Caco-2 (cell line): ENCODE measurements at regions not wholly inside any gene's neighbourhood (a gene's known extent, or its start where the extent isn't known, plus 50 kb on each side); places are given as distances from the start of the nearest gene placed in this dataset.

Experiments used
- BruUV-seq: library from RNA; stranded (reverse); fragments of 400-500 nt; replicated peaks from 2 replicates; lab custom pipeline; 2021; lab: Mats Ljungman, UMichigan
- CTCF ChIA-PET: fragments of 300-600 bp; sonication (Branson Sonifier 250); formaldehyde crosslinking; loops from one replicate; lab custom pipeline; 2022; ENCODE audit warnings: antibody characterized with exemption; lab: Charles Lee
- POLR2A ChIA-PET: fragments of 300-600 bp; sonication (Branson Sonifier 250); formaldehyde crosslinking; loops from one replicate; lab custom pipeline; 2022; ENCODE audit warnings: antibody characterized with exemption; lab: Charles Lee
- DNase-seq, 2 experiments: peaks; one replicate each; pipeline versions ENCODE4 v3.0.0 to v3.0.0-alpha.2; 2020 to 2022
- H3K27me3 ChIP-seq: replicated peaks from 2 replicates; pipeline ENCODE4 v1.6.0; 2011; ENCODE audit warnings: low read length; ENCODE audit not compliant: control insufficient read depth, insufficient read depth
- H3K36me3 ChIP-seq: 2 replicates; pipeline ENCODE4 v1.5.1; 2011; ENCODE audit warnings: low read length; ENCODE audit not compliant: control insufficient read depth, insufficient read depth
- H3K4me1 ChIP-seq: fragments of 250-450 bp; sonication (Bioruptor Pico); 2 replicates; pipeline ENCODE4 v1.5.1; 2020; ENCODE audit warnings: mild to moderate bottlenecking
- H3K4me3 ChIP-seq: 2 replicates; pipeline ENCODE4 v1.5.1; 2011; ENCODE audit warnings: low read depth, mild to moderate bottlenecking, control low read depth, low read length
- H3K9me3 ChIP-seq: fragments of 250-450 bp; sonication (Bioruptor Pico); 2 replicates; pipeline ENCODE4 v1.5.1; 2020; ENCODE audit warnings: mild to moderate bottlenecking, moderate library complexity
- H3K27ac Mint-ChIP-seq: one replicate; pipeline ENCODE4 v1.8.0; 2022; ENCODE audit warnings: mixed read lengths; ENCODE audit not compliant: unreplicated experiment
- H3K27me3 Mint-ChIP-seq: one replicate; pipeline ENCODE4 v1.8.0; 2022; ENCODE audit warnings: mixed read lengths; ENCODE audit not compliant: insufficient read depth, unreplicated experiment
- H3K36me3 Mint-ChIP-seq: one replicate; pipeline ENCODE4 v1.8.0; 2022; ENCODE audit warnings: mild to moderate bottlenecking, mixed read lengths; ENCODE audit not compliant: insufficient read depth, unreplicated experiment
- H3K4me1 Mint-ChIP-seq: one replicate; pipeline ENCODE4 v1.8.0; 2022; ENCODE audit warnings: low read depth, mixed read lengths; ENCODE audit not compliant: unreplicated experiment
- H3K4me3 Mint-ChIP-seq: one replicate; pipeline ENCODE4 v1.8.0; 2022; ENCODE audit warnings: mild to moderate bottlenecking, moderate library complexity, mixed read lengths; ENCODE audit not compliant: unreplicated experiment
- H3K9me3 Mint-ChIP-seq: one replicate; pipeline ENCODE4 v1.8.0; 2022; ENCODE audit warnings: mixed read lengths; ENCODE audit not compliant: unreplicated experiment
- CTCF ChIP-seq, 2 experiments: fragments of 200-600 bp in 1 of 2; IDR thresholded peaks; 1 replicate in 1 of 2; 2 replicates in 1 of 2; pipeline versions ENCODE4 v1.5.1 to v1.8.0; 2011 to 2022; ENCODE audit warnings: antibody characterized with exemption in 1 of 2, control low read depth in 1 of 2, inconsistent platforms in 1 of 2, low read depth in 1 of 2, low read length in 1 of 2, mild to moderate bottlenecking in 1 of 2, moderate library complexity in 1 of 2; ENCODE audit not compliant: insufficient read depth in 1 of 2, severe bottlenecking in 1 of 2, unreplicated experiment in 1 of 2
- intact Hi-C: fragments of 100-400 bp; cut with micrococcal nuclease; formaldehyde crosslinking; loops from one replicate; pipeline ENCODE4 v1.10.0; 2022; ENCODE audit not compliant: unreplicated experiment

GRCh38 chr20:9928955-9929354, 90.1 kb upstream of the PAK5 start:
- intact Hi-C loops: no loop called here
- Histone ChIP-seq H3K27me3 (no peaks in the 10 kb centered on the region), H3K36me3 (no peaks in the 10 kb centered on the region), H3K9me3 (no peaks in the 10 kb centered on the region), H3K4me3 (no peak overlapping the region), H3K4me1 (no peaks in the 10 kb centered on the region)
- H3K9me3 Mint-ChIP-seq: no peaks in the 10 kb centered on the region
- ChIA-PET POLR2A (no interaction called here), CTCF (no interaction called here)
- no peaks in the 10 kb centered on the region for H3K36me3 Mint-ChIP-seq
- no peaks in the 10 kb centered on the region for H3K4me1 Mint-ChIP-seq
- no TSS peak for BruUV-seq
- no peak overlapping the region for H3K4me3 Mint-ChIP-seq
- no peak for TF ChIP-seq CTCF (IDR thresholded peaks at IDR 0.05; ENCODE audit: insufficient read depth in 1 of 2, low read depth in 1 of 2, low read length in 1 of 2, severe bottlenecking in 1 of 2, unreplicated experiment in 1 of 2)
- H3K27me3 Mint-ChIP-seq: no peaks in the 10 kb centered on the region
- H3K27ac Mint-ChIP-seq: no peak overlapping the region
- no peak for DNase-seq

DNA sequence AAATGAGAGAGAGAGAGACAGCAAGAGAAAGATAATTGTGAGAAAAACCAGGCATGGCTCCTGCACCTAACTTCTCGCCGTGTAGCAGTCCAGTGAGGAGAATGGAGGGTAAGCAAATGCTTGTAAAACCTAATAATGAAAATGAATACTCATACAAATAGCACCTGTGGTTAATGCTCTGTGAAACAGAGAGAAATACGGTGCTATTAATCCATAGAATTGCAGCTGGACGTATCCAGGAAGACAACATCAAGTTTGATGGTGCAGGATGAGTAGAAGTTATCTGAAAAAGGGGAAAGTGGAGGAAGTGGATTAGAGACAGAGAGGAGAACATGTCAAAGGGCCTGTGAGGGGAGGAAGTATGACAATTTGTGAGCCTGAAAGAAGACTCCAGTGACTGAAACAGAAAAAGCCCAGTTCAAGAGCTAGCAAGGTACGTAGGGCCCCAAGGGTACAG, 89.4 kb upstream of the PAK5 start:
- POLR2A ChIA-PET: no interaction called here
- H3K27me3 Mint-ChIP-seq: no peaks in the 10 kb centered on the region
- Histone ChIP-seq H3K27me3 (no peaks in the 10 kb centered on the region), H3K36me3 (no peaks in the 10 kb centered on the region), H3K4me1 (no peaks in the 10 kb centered on the region), H3K4me3 (no peak overlapping the region), H3K9me3 (no peaks in the 10 kb centered on the region)
- H3K27ac Mint-ChIP-seq: no peak overlapping the region
- H3K36me3 Mint-ChIP-seq: no peaks in the 10 kb centered on the region
- DNase-seq: no peak
- BruUV-seq: no TSS peak
- no peaks in the 10 kb centered on the region for H3K4me1 Mint-ChIP-seq
- intact Hi-C loops: no loop called here
- TF ChIP-seq CTCF (IDR thresholded peaks at IDR 0.05; ENCODE audit: insufficient read depth in 1 of 2, low read depth in 1 of 2, low read length in 1 of 2, severe bottlenecking in 1 of 2, unreplicated experiment in 1 of 2): no peak
- H3K9me3 Mint-ChIP-seq: no peaks in the 10 kb centered on the region
- H3K4me3 Mint-ChIP-seq: no peak overlapping the region
- CTCF ChIA-PET: no interaction called here

DNA sequence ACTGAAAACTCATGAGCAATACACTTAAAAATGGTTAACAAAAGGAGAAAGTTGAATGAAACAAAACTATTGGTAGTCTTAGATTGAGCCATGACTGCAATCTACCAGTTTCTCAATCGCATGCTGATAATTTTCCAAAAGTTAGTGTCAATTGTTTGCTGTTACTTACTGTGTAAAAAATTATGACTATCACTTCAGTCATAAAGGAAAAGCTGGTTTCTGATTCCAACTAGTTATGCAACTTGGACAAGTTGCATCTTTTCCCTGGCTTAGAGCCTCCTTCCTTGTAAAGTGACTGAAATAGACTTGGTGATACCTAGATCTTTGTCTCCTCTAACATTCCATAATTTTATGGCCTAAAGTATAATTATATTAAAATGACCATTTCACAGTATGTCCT, 88.3 kb upstream of the PAK5 start:
- no peak for TF ChIP-seq CTCF (IDR thresholded peaks at IDR 0.05; ENCODE audit: insufficient read depth in 1 of 2, low read depth in 1 of 2, low read length in 1 of 2, severe bottlenecking in 1 of 2, unreplicated experiment in 1 of 2)
- Mint-ChIP-seq H3K36me3 (no peaks in the 10 kb centered on the region), H3K9me3 (no peaks in the 10 kb centered on the region), H3K27me3 (no peaks in the 10 kb centered on the region), H3K4me1 (no peaks in the 10 kb centered on the region), H3K27ac (no peak overlapping the region), H3K4me3 (no peak overlapping the region)
- BruUV-seq: no TSS peak
- no peaks in the 10 kb centered on the region for H3K27me3 ChIP-seq
- intact Hi-C loops: no loop called here
- no peak for DNase-seq
- no peak overlapping the region for H3K4me3 ChIP-seq
- no peaks in the 10 kb centered on the region for H3K4me1 ChIP-seq
- no peaks in the 10 kb centered on the region for H3K9me3 ChIP-seq
- ChIA-PET CTCF (interaction anchor here (0.6 kb wide), 1 partner anchor 310 kb away, joined by 4 read pairs; no protein-coding TSS in a partner anchor), POLR2A (no interaction called here)
- H3K36me3 ChIP-seq: no peaks in the 10 kb centered on the region
